HEK293T (cell line): ENCODE measurements at regions not wholly inside any gene's neighbourhood (a gene's known extent, or its start where the extent isn't known, plus 50 kb on each side); places are given as distances from the start of the nearest gene placed in this dataset.

Source experiments
- BHLHE40 ChIP-seq: fragments of 450-650 bp; IDR thresholded peaks from 2 replicates; pipeline ENCODE4 v1.6.1; 2016; ENCODE audit warnings: mild to moderate bottlenecking, moderate library complexity, borderline replicate concordance
- FOXK2 ChIP-seq: fragments of 450-650 bp; IDR thresholded peaks from 2 replicates; pipeline ENCODE4 v1.6.1; 2016; ENCODE audit warnings: mild to moderate bottlenecking
- FOXM1 ChIP-seq: fragments of 450-650 bp; IDR thresholded peaks from 2 replicates; pipeline ENCODE4 v1.6.1; 2017; ENCODE audit warnings: mild to moderate bottlenecking, borderline replicate concordance
- HDGF ChIP-seq: fragments of 450-650 bp; IDR thresholded peaks from 2 replicates; pipeline ENCODE4 v1.6.1; 2017; ENCODE audit warnings: antibody characterized with exemption, borderline replicate concordance
- L3MBTL2 ChIP-seq: fragments of 450-650 bp; conservative IDR thresholded peaks from 2 replicates; pipeline ENCODE4 v1.6.1; 2016; ENCODE audit warnings: mild to moderate bottlenecking
- LEF1 ChIP-seq: fragments of 450-650 bp; IDR thresholded peaks from 2 replicates; pipeline ENCODE4 v1.6.1; 2017; ENCODE audit warnings: mild to moderate bottlenecking, borderline replicate concordance
- SP1 ChIP-seq: fragments of 450-650 bp; IDR thresholded peaks from 2 replicates; pipeline ENCODE4 v1.6.1; 2017
- SUZ12 ChIP-seq: fragments of 450-650 bp; IDR thresholded peaks from 2 replicates; pipeline ENCODE4 v1.6.1; 2016; ENCODE audit warnings: mild to moderate bottlenecking
- TARDBP ChIP-seq: fragments of 450-650 bp; IDR thresholded peaks from 2 replicates; pipeline ENCODE4 v1.6.1; 2016
- ZNF384 ChIP-seq: fragments of 450-650 bp; IDR thresholded peaks from 2 replicates; pipeline ENCODE4 v1.6.1; 2016

DNA sequence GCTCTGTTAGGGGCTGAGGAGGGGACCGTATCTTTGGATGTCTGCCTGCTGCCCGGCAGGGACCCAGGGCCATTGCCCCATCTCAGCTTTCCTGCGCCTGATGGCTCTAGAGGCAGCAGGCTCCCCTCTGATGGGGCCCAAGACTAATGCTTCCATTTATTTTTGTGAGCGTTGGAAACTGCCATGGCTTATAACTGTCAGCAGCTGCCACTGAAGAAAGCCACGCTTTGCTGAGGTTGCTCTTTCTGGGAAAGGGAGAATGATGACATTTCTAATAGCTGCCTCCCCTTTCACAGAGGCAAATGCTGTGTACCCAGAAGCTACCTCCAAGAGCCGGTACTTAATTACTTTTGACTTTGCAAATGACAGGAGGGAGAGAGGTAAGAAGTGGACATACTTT lies 103.8 kb downstream of the HAPSTR1 start:
- TF ChIP-seq FOXK2: no peak
- no peak for TF ChIP-seq BHLHE40
- TF ChIP-seq SUZ12: no peak
- no peak for TF ChIP-seq FOXM1
- no peak for TF ChIP-seq LEF1
- no peak for TF ChIP-seq TARDBP
- no peak for TF ChIP-seq SP1
- no peak for TF ChIP-seq L3MBTL2
- TF ChIP-seq HDGF: no peak
- no peak for TF ChIP-seq ZNF384
